ENCODE measurements at regions not wholly inside any gene's neighbourhood (a gene's known extent, or its start where the extent isn't known, plus 50 kb on each side); places are given as distances from the start of the nearest gene placed in this dataset.

DNA sequence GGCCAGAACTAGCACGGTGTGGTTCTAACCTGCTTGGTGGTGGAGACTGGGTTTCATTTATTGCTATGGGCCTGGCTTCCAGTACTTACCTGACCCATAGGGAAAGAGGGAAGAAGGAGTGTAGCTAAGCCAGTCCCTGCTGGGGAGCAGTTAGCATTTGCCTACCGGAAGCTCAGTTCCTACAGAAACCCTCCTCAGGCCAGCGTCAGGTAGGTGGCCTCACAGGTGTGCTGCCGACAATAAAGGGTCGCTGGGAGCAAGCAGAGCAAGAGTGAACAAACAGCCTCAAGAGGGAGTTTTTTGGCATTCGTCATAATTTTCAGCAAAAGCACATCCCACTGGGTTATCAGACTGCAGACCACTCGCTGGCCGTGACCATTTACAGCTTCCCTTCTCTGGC, 740.6 kb upstream of the TENM3 start:
- 44% methylated on average over 8 of the region's 8 CpGs for WGBS (ENCODE audit: insufficient coverage, insufficient replicate concordance, low lambda C conversion rate, missing lambda C conversion rate)
- no peak for TF ChIP-seq SUPT20H (IDR thresholded peaks at IDR 0.05; ENCODE audit: borderline replicate concordance, control insufficient read depth, low read depth, low read length)
- no peak for TF ChIP-seq MTA2 (IDR thresholded peaks at IDR 0.05; ENCODE audit: low read depth)
- TF ChIP-seq, protein P1, sequence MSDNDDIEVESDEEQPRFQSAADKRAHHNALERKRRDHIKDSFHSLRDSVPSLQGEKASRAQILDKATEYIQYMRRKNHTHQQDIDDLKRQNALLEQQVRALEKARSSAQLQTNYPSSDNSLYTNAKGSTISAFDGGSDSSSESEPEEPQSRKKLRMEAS (IDR thresholded peaks at IDR 0.05; ENCODE audit: low read depth, low read length) = no peak
- TF ChIP-seq RCOR1 (conservative IDR thresholded peaks at IDR 0.05; ENCODE audit: low read depth, low read length) = no peak
- no peak for TF ChIP-seq ZNF384 (IDR thresholded peaks at IDR 0.05; ENCODE audit: borderline replicate concordance, low read depth, low read length)
- BruUV-seq (replicated peaks) = no TSS peak
- ChIA-PET CTCF (no interaction called here), POLR2A (no interaction called here), RAD21 (ENCODE audit: unreplicated experiment) (no interaction called here), SMC1A (ENCODE audit: uncharacterized antibody, unreplicated experiment) (no interaction called here)
- intact Hi-C loops (cut with micrococcal nuclease; ENCODE audit: unreplicated experiment) (no loop called here), in situ Hi-C loops (cut with MboI) (no loop called here)
- H3K27me3 ChIP-seq (replicated peaks in 1 of 2; ENCODE audit: control insufficient read depth in 2 of 2, insufficient read depth in 2 of 2, low read length in 1 of 2) = no peaks in the 10 kb centered on the region
- no peak overlapping the region for H3K4me3 ChIP-seq
- H3K4me2 ChIP-seq (ENCODE audit: control insufficient read depth, insufficient read depth) = no peak overlapping the region
- no peak overlapping the region for H3K27ac ChIP-seq (ENCODE audit: control insufficient read depth, insufficient read depth)
- H3K4me1 ChIP-seq (ENCODE audit: control insufficient read depth, insufficient read depth, low read length) = no peaks in the 10 kb centered on the region
- DNase-seq (ENCODE audit: low read depth, low spot score) (no peak), ATAC-seq (no peak), FAIRE-seq (no peak)
- no peaks in the 10 kb centered on the region for H3K9me3 ChIP-seq (replicated peaks; ENCODE audit: control insufficient read depth, insufficient read depth, low read length)
- H3K9ac ChIP-seq (ENCODE audit: control insufficient read depth, insufficient read depth, low read length) = no peak overlapping the region
- H2AFZ ChIP-seq (ENCODE audit: control insufficient read depth, low read depth, low read length) = no peak overlapping the region
- no peaks in the 10 kb centered on the region for H3K79me2 ChIP-seq (ENCODE audit: control insufficient read depth, insufficient read depth, low read length)
- no peaks in the 10 kb centered on the region for H3K36me3 ChIP-seq (ENCODE audit: control insufficient read depth in 2 of 2, insufficient read depth in 2 of 2, low read length in 1 of 2)
- H4K20me1 ChIP-seq (ENCODE audit: control insufficient read depth, insufficient read depth) = no peaks in the 10 kb centered on the region

DNA sequence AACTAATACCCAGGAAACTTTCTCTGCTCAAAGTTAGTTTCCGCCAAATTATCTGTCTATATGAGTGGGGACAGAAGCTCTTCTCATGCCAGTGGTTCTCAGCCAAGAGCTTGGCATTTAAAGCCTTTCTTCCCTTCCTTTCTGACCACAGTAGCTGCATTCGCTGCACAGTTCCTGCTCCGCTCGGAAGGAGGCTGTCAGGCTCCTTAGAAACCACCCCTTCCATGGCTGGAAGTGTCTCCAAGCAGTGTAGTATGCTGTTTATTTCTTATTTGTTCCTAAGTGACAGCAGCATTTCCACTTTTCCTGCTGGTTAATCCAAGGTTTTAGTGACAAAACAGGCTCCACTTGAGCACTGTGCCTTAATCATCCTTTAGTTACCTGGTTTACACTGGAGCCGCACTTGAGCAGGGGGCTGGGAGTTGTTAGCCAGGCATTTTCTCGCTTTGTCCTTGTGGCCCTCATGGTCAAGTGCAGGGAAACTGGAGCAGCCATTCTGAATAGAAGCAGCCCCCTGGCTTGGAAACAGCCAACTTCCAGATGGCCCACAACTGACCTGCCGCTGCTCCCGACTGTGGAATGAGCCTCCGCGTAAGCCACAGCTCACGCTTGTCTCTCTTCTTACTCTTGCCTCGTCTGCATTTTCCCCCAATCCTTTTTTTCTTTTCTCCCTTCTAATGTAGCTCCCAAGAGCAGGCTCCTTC, 739.4 kb upstream of the TENM3 start:
- SMC1A ChIA-PET (ENCODE audit: uncharacterized antibody, unreplicated experiment) = no interaction called here
- Histone ChIP-seq H3K27ac (ENCODE audit: control insufficient read depth, insufficient read depth) (no peak overlapping the region), H3K79me2 (ENCODE audit: control insufficient read depth, insufficient read depth, low read length) (no peaks in the 10 kb centered on the region), H2AFZ (ENCODE audit: control insufficient read depth, low read depth, low read length) (no peak overlapping the region), H3K36me3 (ENCODE audit: control insufficient read depth in 2 of 2, insufficient read depth in 2 of 2, low read length in 1 of 2) (no peaks in the 10 kb centered on the region), H4K20me1 (ENCODE audit: control insufficient read depth, insufficient read depth) (no peaks in the 10 kb centered on the region), H3K4me2 (ENCODE audit: control insufficient read depth, insufficient read depth) (no peak overlapping the region), H3K9ac (ENCODE audit: control insufficient read depth, insufficient read depth, low read length) (no peak overlapping the region), H3K4me3 (no peak overlapping the region), H3K4me1 (ENCODE audit: control insufficient read depth, insufficient read depth, low read length) (no peaks in the 10 kb centered on the region), H3K27me3 (replicated peaks in 1 of 2; ENCODE audit: control insufficient read depth in 2 of 2, insufficient read depth in 2 of 2, low read length in 1 of 2) (no peaks in the 10 kb centered on the region), H3K9me3 (replicated peaks; ENCODE audit: control insufficient read depth, insufficient read depth, low read length) (no peaks in the 10 kb centered on the region)
- ATAC-seq (no peak), DNase-seq (ENCODE audit: low read depth, low spot score) (no peak), FAIRE-seq (no peak)
- CTCF ChIA-PET = no interaction called here
- 43% methylated on average over 12 of the region's 12 CpGs for WGBS (ENCODE audit: insufficient coverage, insufficient replicate concordance, low lambda C conversion rate, missing lambda C conversion rate)
- intact Hi-C loops (cut with micrococcal nuclease; ENCODE audit: unreplicated experiment) (no loop called here), in situ Hi-C loops (cut with MboI) (no loop called here)
- RAD21 ChIA-PET (ENCODE audit: unreplicated experiment) = interaction anchor here (1.1 kb wide), 1 partner anchor 201 kb away, joined by 3 read pairs; no protein-coding TSS in a partner anchor
- POLR2A ChIA-PET = no interaction called here
- no peak for TF ChIP-seq SUZ12 (IDR thresholded peaks at IDR 0.05; ENCODE audit: unreplicated experiment)
- no peak for TF ChIP-seq EGR1 (IDR thresholded peaks at IDR 0.05; ENCODE audit: borderline replicate concordance in 1 of 2, low read depth in 2 of 2, low read length in 2 of 2)
- TF ChIP-seq DPF2 (IDR thresholded peaks at IDR 0.05) = no peak
- no peak for TF ChIP-seq POLR2AphosphoS2 (IDR thresholded peaks at IDR 0.05; ENCODE audit: low read depth, low read length)
- no peak for TF ChIP-seq SMAD5 (IDR thresholded peaks at IDR 0.05; ENCODE audit: low read depth)
- TF ChIP-seq SUPT20H (IDR thresholded peaks at IDR 0.05; ENCODE audit: borderline replicate concordance, control insufficient read depth, low read depth, low read length) = no peak
- no peak for TF ChIP-seq ZNF24 (IDR thresholded peaks at IDR 0.05)
- TF ChIP-seq BMI1 (IDR thresholded peaks at IDR 0.05; ENCODE audit: borderline replicate concordance) = no peak
- no peak for TF ChIP-seq SRF (IDR thresholded peaks at IDR 0.05; ENCODE audit: low read depth in 2 of 2, low read length in 2 of 2)
- no peak for TF ChIP-seq PAX8 (IDR thresholded peaks at IDR 0.05)
- BruUV-seq (replicated peaks) = no TSS peak

Measured in GM12878 (cell line).